ENCODE measurements at regions not wholly inside any gene's neighbourhood (a gene's known extent, or its start where the extent isn't known, plus 50 kb on each side); places are given as distances from the start of the nearest gene placed in this dataset.

GRCh38 chr18:42418121-42418520 is 463.1 kb downstream of the PIK3C3 start:
- peaks cover 0 to 5% of the 10 kb centered on the region in 2 experiments; a peak in 2 of 5 replicates for H3K9me3 Mint-ChIP-seq
- H3K56ac ChIP-seq (ENCODE audit: insufficient read length, low read depth, low read length) = no peak overlapping the region
- H3K79me2 ChIP-seq (ENCODE audit: insufficient read depth, low read length) = no peaks in the 10 kb centered on the region
- no peak overlapping the region for H3K18ac ChIP-seq (ENCODE audit: insufficient read length, low read depth, low read length)
- no peak overlapping the region for H2BK15ac ChIP-seq (ENCODE audit: low read depth, low read length)
- no peak overlapping the region for H2BK20ac ChIP-seq (ENCODE audit: low read depth, low read length, poor library complexity, severe bottlenecking)
- H4K5ac ChIP-seq (ENCODE audit: insufficient read length, low read depth, low read length) = no peak overlapping the region
- no peak overlapping the region for H3K27ac ChIP-seq (ENCODE audit: insufficient read length, low read depth, low read length)
- H3K4ac ChIP-seq (ENCODE audit: low read depth, low read length) = no peak overlapping the region
- no peak for TF ChIP-seq CTCF (conservative IDR thresholded peaks at IDR 0.05)
- no peak for DNase-seq
- WGBS (ENCODE audit: extremely low coverage, insufficient read length, low lambda C conversion rate) = no CpG with 5 or more reads among the region's 1 CpG
- no peak overlapping the region for H2AFZ ChIP-seq (ENCODE audit: low read length)
- no peak overlapping the region for H2BK120ac ChIP-seq (ENCODE audit: low read depth, low read length, poor library complexity, severe bottlenecking)
- H3K4me1 Mint-ChIP-seq = peaks cover 0 to 6% of the 10 kb centered on the region in 2 experiments; a peak in 2 of 4 replicates
- H3K4me3 Mint-ChIP-seq = no peak overlapping the region
- no peaks in the 10 kb centered on the region for H4K20me1 ChIP-seq (ENCODE audit: control insufficient read depth, insufficient read depth, insufficient read length)
- no peak overlapping the region for H3T11ph ChIP-seq (ENCODE audit: low read length)
- H3K27ac Mint-ChIP-seq = no peak overlapping the region
- no peaks in the 10 kb centered on the region for H3K9me3 ChIP-seq (ENCODE audit: control insufficient read depth, low read depth, low read length)
- no peak overlapping the region for H3K14ac ChIP-seq (ENCODE audit: insufficient read depth, low read length)
- H3K4me1 ChIP-seq (ENCODE audit: insufficient read depth, low read length) = no peaks in the 10 kb centered on the region
- H3K36me3 Mint-ChIP-seq (ENCODE audit: insufficient read depth in 1 of 3, low read depth in 3 of 3) = no peaks in the 10 kb centered on the region; a peak in 1 of 7 replicates
- no peak overlapping the region for H3K9ac ChIP-seq (ENCODE audit: extremely low read depth, insufficient read length, low read length)
- H2AK5ac ChIP-seq (ENCODE audit: insufficient read length, low read length) = no peak overlapping the region
- no peaks in the 10 kb centered on the region for H3K23me2 ChIP-seq (ENCODE audit: insufficient read length, low read depth, low read length, poor library complexity, severe bottlenecking)
- no peak overlapping the region for H3K4me2 ChIP-seq (ENCODE audit: insufficient read depth, insufficient read length, low read length)
- no peak overlapping the region for H4K91ac ChIP-seq (ENCODE audit: insufficient read length, low read depth, low read length)
- no peaks in the 10 kb centered on the region for H3K27me3 Mint-ChIP-seq (ENCODE audit: low read depth)
- no peaks in the 10 kb centered on the region for H3K79me1 ChIP-seq (ENCODE audit: insufficient read depth, low read depth, low read length, poor library complexity, severe bottlenecking)
- no peak overlapping the region for H2BK5ac ChIP-seq (ENCODE audit: insufficient read length, low read length)
- no peak overlapping the region for H2BK12ac ChIP-seq (ENCODE audit: insufficient read length, low read depth, low read length)
- H4K8ac ChIP-seq (replicated peaks; ENCODE audit: insufficient read length, low read depth, low read length) = no peak overlapping the region
- H3K23ac ChIP-seq (ENCODE audit: insufficient read length, low read depth, low read length) = no peak overlapping the region
- H3K27me3 ChIP-seq (ENCODE audit: insufficient read depth, low read length) = no peaks in the 10 kb centered on the region
